GM12878 (cell line): ENCODE measurements at regions not wholly inside any gene's neighbourhood (a gene's known extent, or its start where the extent isn't known, plus 50 kb on each side); places are given as distances from the start of the nearest gene placed in this dataset.

ENCODE experiments used
- ATAC-seq: fragments of 200-7000 bp; cut with Tn5 transposase; 3 replicates; pipeline ENCODE4 v1.9.1; 2020; ENCODE audit warnings: mild to moderate bottlenecking, moderate library complexity
- BruUV-seq: library from RNA; stranded (reverse); fragments of 400-500 nt; replicated peaks from 2 replicates; lab custom pipeline; 2021; lab: Mats Ljungman, UMichigan
- CTCF ChIA-PET: fragments of 300-600 bp; sonication (Branson Sonifier 250); formaldehyde crosslinking; extraction: SDS; loops from one replicate; lab custom pipeline; 2021; ENCODE audit warnings: inconsistent platforms; lab: Yijun Ruan, JAX
- POLR2A ChIA-PET: fragments of 350-600 bp; formaldehyde crosslinking; extraction: SDS; loops from one replicate; lab custom pipeline; 2021; ENCODE audit warnings: inconsistent platforms; lab: Charles Lee
- RAD21 ChIA-PET: fragments of 300-600 bp; sonication (Branson Sonifier 250); formaldehyde crosslinking; loops from one replicate; lab custom pipeline; 2023; ENCODE audit warnings: antibody characterized with exemption; ENCODE audit not compliant: unreplicated experiment; lab: Charles Lee
- SMC1A ChIA-PET: fragments of 300-600 bp; sonication (Branson Sonifier 250); formaldehyde crosslinking; loops from one replicate; lab custom pipeline; 2023; ENCODE audit not compliant: unreplicated experiment, uncharacterized antibody; lab: Charles Lee
- DNase-seq: peaks from one replicate; pipeline ENCODE4 v3.0.0-alpha.2; 2011; ENCODE audit warnings: low read depth, low spot score
- FAIRE-seq: peaks from 3 replicates; lab custom pipeline; 2011; peaks lifted over from hg19 to GRCh38; lab: Jason Lieb, UNC
- H2AFZ ChIP-seq: 2 replicates; pipeline ENCODE4 v1.6.0; 2011; ENCODE audit warnings: low read depth, low read length, control low read depth; ENCODE audit not compliant: control insufficient read depth
- H3K27ac ChIP-seq: 2 replicates; pipeline ENCODE4 v1.5.1; 2011; ENCODE audit warnings: control low read depth; ENCODE audit not compliant: control insufficient read depth, insufficient read depth
- H3K27me3 ChIP-seq, 2 experiments: replicated peaks in 1 of 2; 2 replicates each; pipeline versions ENCODE4 v1.6.0 to v1.6.1; 2011; ENCODE audit warnings: low read length in 1 of 2; ENCODE audit not compliant: control insufficient read depth in 2 of 2, insufficient read depth in 2 of 2
- H3K36me3 ChIP-seq, 2 experiments: 2 replicates each; pipeline ENCODE4 v1.5.1; 2011; ENCODE audit warnings: low read length in 1 of 2; ENCODE audit not compliant: control insufficient read depth in 2 of 2, insufficient read depth in 2 of 2
- H3K4me1 ChIP-seq: 2 replicates; pipeline ENCODE4 v1.6.1; 2011; ENCODE audit warnings: mild to moderate bottlenecking, low read length, moderate library complexity, mixed read lengths; ENCODE audit not compliant: control insufficient read depth, insufficient read depth
- H3K4me2 ChIP-seq: 2 replicates; pipeline ENCODE4 v1.6.0; 2011; ENCODE audit warnings: control low read depth; ENCODE audit not compliant: control insufficient read depth, insufficient read depth
- H3K4me3 ChIP-seq: fragments of 200-600 bp; sonication (generic); 2 replicates; pipeline ENCODE4 v1.5.1; 2016
- H3K79me2 ChIP-seq: 2 replicates; pipeline ENCODE4 v1.6.0; 2011; ENCODE audit warnings: low read length; ENCODE audit not compliant: control insufficient read depth, insufficient read depth
- H3K9ac ChIP-seq: 2 replicates; pipeline ENCODE4 v1.8.0; 2011; ENCODE audit warnings: low read length, control low read depth, mixed read lengths; ENCODE audit not compliant: control insufficient read depth, insufficient read depth
- H3K9me3 ChIP-seq: replicated peaks from 3 replicates; pipeline ENCODE4 v1.5.1; 2011; ENCODE audit warnings: mild to moderate bottlenecking, low read length; ENCODE audit not compliant: control insufficient read depth, insufficient read depth
- H4K20me1 ChIP-seq: 2 replicates; pipeline ENCODE4 v1.6.0; 2011; ENCODE audit not compliant: control insufficient read depth, insufficient read depth
- CBX3 ChIP-seq: fragments of 200-600 bp; sonication (generic); IDR thresholded peaks from 2 replicates; pipeline ENCODE4 v1.6.1; 2016; ENCODE audit warnings: low read depth, borderline replicate concordance
- CHD4 ChIP-seq: fragments of 200-600 bp; sonication (generic); IDR thresholded peaks from 2 replicates; pipeline ENCODE4 v1.6.1; 2016; ENCODE audit warnings: mild to moderate bottlenecking
- ETV6 ChIP-seq, 2 experiments: fragments of 450-650 bp in 1 of 2; IDR thresholded peaks in 1 of 2; conservative IDR thresholded peaks in 1 of 2; 2 replicates each; pipeline ENCODE4 v1.6.1; 2014; ENCODE audit warnings: antibody characterized with exemption in 1 of 2, borderline replicate concordance in 1 of 2, low read depth in 1 of 2, mild to moderate bottlenecking in 1 of 2, moderate library complexity in 1 of 2
- HDAC2 ChIP-seq: fragments of 200-600 bp; sonication (generic); IDR thresholded peaks from 2 replicates; pipeline ENCODE4 v1.6.1; 2017
- IKZF2 ChIP-seq, 2 experiments: fragments of 450-650 bp; IDR thresholded peaks; 2 replicates each; pipeline ENCODE4 v1.6.1; 2017; ENCODE audit warnings: mild to moderate bottlenecking in 2 of 2, moderate library complexity in 2 of 2
- IRF4 ChIP-seq: IDR thresholded peaks from 2 replicates; pipeline ENCODE4 v1.6.1; 2011; ENCODE audit warnings: low read depth, low read length
- KDM1A ChIP-seq: fragments of 200-600 bp; sonication (generic); IDR thresholded peaks from 2 replicates; pipeline ENCODE4 v1.6.1; 2016; ENCODE audit warnings: borderline replicate concordance
- NFYA ChIP-seq: IDR thresholded peaks from 2 replicates; pipeline ENCODE4 v1.6.1; 2011; ENCODE audit warnings: low read depth, mild to moderate bottlenecking, low read length, improper control_type of control experiment, borderline replicate concordance
- POLR2A ChIP-seq: IDR thresholded peaks from 2 replicates; pipeline ENCODE4 v1.6.1; 2011; ENCODE audit warnings: low read depth, mild to moderate bottlenecking, low read length
- ZBED1 ChIP-seq: IDR thresholded peaks from 2 replicates; pipeline ENCODE4 v1.6.1; 2016; ENCODE audit warnings: borderline replicate concordance
- ZNF274 ChIP-seq: IDR thresholded peaks from one replicate; pipeline ENCODE4 v1.8.0; 2011; ENCODE audit not compliant: insufficient read length, insufficient read depth
- WGBS: methylation state at CpG from one replicate; pipeline ENCODE4 v1.1.6; 2016; ENCODE audit warnings: low lambda C conversion rate; ENCODE audit not compliant: insufficient replicate concordance, insufficient coverage; ENCODE audit errors: missing lambda C conversion rate; 5-methylcytosine and 5-hydroxymethylcytosine counted together
- in situ Hi-C: fragments of 300-500 bp; cut with MboI; formaldehyde crosslinking; loops from 9 replicates; pipeline ENCODE4 v1.14.3; 2018; ENCODE audit warnings: mixed read lengths
- intact Hi-C: fragments of 100-400 bp; cut with micrococcal nuclease; formaldehyde crosslinking; loops from one replicate; pipeline ENCODE4 v1.14.2; 2022; ENCODE audit not compliant: unreplicated experiment

GRCh38 chr6:113718588-113718987, 138.6 kb upstream of the MARCKS start:
- RAD21 ChIA-PET, result no interaction called here
- Histone ChIP-seq H3K4me3 (no peak overlapping the region), H3K9ac (no peak overlapping the region), H4K20me1 (no peaks in the 10 kb centered on the region), H2AFZ (no peak overlapping the region), H3K36me3 (no peaks in the 10 kb centered on the region), H3K4me2 (no peak overlapping the region), H3K4me1 (no peaks in the 10 kb centered on the region), H3K27me3 (no peaks in the 10 kb centered on the region), H3K79me2 (no peaks in the 10 kb centered on the region), H3K9me3 (no peaks in the 10 kb centered on the region), H3K27ac (no peak overlapping the region)
- DNase-seq, result no peak
- no peak for TF ChIP-seq IRF4
- TF ChIP-seq CBX3, result no peak
- TF ChIP-seq POLR2A, result no peak
- in situ Hi-C loops (no loop called here), intact Hi-C loops (no loop called here)
- WGBS, result 79% methylated on average over 4 of the region's 4 CpGs
- SMC1A ChIA-PET, result interaction anchor here (0.7 kb wide), 1 partner anchor 896 kb away, joined by 3 read pairs; no protein-coding TSS in a partner anchor
- no peak; the same call in 2 of the 3 replicates for ATAC-seq
- POLR2A ChIA-PET, result interaction anchor here (0.8 kb wide), 1 partner anchor 48 kb away, joined by 3 read pairs; no protein-coding TSS in a partner anchor
- BruUV-seq, result no TSS peak
- CTCF ChIA-PET, result no interaction called here
- FAIRE-seq, result no peak

- in situ Hi-C loops, result no loop called here
- WGBS, result 0% methylated on average over 2 of the region's 2 CpGs
- FAIRE-seq, result no peak
These were observed 138.1 kb upstream of the MARCKS start for GRCh38 chr6:113719064-113719463.

More at GRCh38 chr6:113719064-113719463, 138.1 kb upstream of the MARCKS start:
- no peaks in the 10 kb centered on the region for H3K36me3 ChIP-seq
- intact Hi-C loops, result no loop called here
- SMC1A ChIA-PET, result interaction anchor here (0.7 kb wide), 1 partner anchor 896 kb away, joined by 3 read pairs; no protein-coding TSS in a partner anchor
- H3K27ac ChIP-seq, result no peak overlapping the region
- H3K9me3 ChIP-seq, result no peaks in the 10 kb centered on the region
- no peak overlapping the region for H2AFZ ChIP-seq
- DNase-seq (no peak), ATAC-seq (peak; percentile 49)
- TF ChIP-seq IKZF2 (IDR thresholded peaks at IDR 0.05) (no peak), ZNF274 (no peak), ZBED1 (no peak), NFYA (no peak), ETV6 (conservative IDR thresholded peaks at IDR 0.05 in 1 of 2, IDR thresholded peaks at IDR 0.05 in 1 of 2; ENCODE audit: borderline replicate concordance in 1 of 2, low read depth in 1 of 2) (no peak), CHD4 (no peak), HDAC2 (no peak), KDM1A (no peak)
- POLR2A ChIA-PET, result interaction anchor here (0.8 kb wide), 1 partner anchor 49 kb away, joined by 3 read pairs; no protein-coding TSS in a partner anchor
- H3K9ac ChIP-seq, result no peak overlapping the region
- no peaks in the 10 kb centered on the region for H4K20me1 ChIP-seq
- no peak overlapping the region for H3K4me3 ChIP-seq
- no peaks in the 10 kb centered on the region for H3K4me1 ChIP-seq
- no TSS peak for BruUV-seq
- no peak overlapping the region for H3K4me2 ChIP-seq
- no peaks in the 10 kb centered on the region for H3K79me2 ChIP-seq
- H3K27me3 ChIP-seq, result no peaks in the 10 kb centered on the region
- RAD21 ChIA-PET, result no interaction called here
- CTCF ChIA-PET, result no interaction called here
